Adrenal gland (tissue), 9 donors: ENCODE measurements at regions not wholly inside any gene's neighbourhood (a gene's known extent, or its start where the extent isn't known, plus 50 kb on each side); places are given as distances from the start of the nearest gene placed in this dataset.

Experiments
- DNase-seq, 7 donors: peaks; one replicate each; pipeline ENCODE4 v3.0.0-alpha.2; 2019 to 2020
- H3K27ac ChIP-seq, 5 donors: fragments of 200-600 bp; sonication (generic) in 4 of 5; 1 replicate in 3 of 5; 2 replicates in 2 of 5; pipeline versions ENCODE4 v1.5.1 to v1.8.0; 2016 to 2020; ENCODE audit warnings: mild to moderate bottlenecking in 1 of 5
- H3K27me3 ChIP-seq: fragments of 200-600 bp; 2 replicates; pipeline ENCODE4 v1.8.0; 2021
- H3K36me3 ChIP-seq, 2 donors: fragments of 200-600 bp; replicated peaks in 1 of 2; 1 replicate in 1 of 2; 2 replicates in 1 of 2; pipeline versions ENCODE4 v1.5.1 to v1.8.0; 2018 to 2022
- H3K4me1 ChIP-seq, 2 donors: fragments of 200-600 bp; replicated peaks in 1 of 2; 1 replicate in 1 of 2; 2 replicates in 1 of 2; pipeline versions ENCODE4 v1.5.1 to v1.8.0; 2018 to 2021
- H3K4me3 ChIP-seq, 4 donors: fragments of 200-600 bp; sonication (generic) in 3 of 4; one replicate each; pipeline ENCODE4 v1.5.1; 2016 to 2018
- H3K9me3 ChIP-seq, 3 donors: fragments of 200-600 bp; sonication (generic) in 1 of 3; replicated peaks in 1 of 3; 1 replicate in 2 of 3; 2 replicates in 1 of 3; pipeline versions ENCODE4 v1.5.1 to v1.8.0; 2016 to 2021
- CTCF ChIP-seq, 6 experiments: fragments of 450-650 bp in 4 of 6; fragments of 200-600 bp in 2 of 6; sonication (generic) in 1 of 6; IDR thresholded peaks; 1 replicate in 5 of 6; 2 replicates in 1 of 6; pipeline versions ENCODE4 v1.5.1 to v1.8.0; 2016 to 2021; ENCODE audit warnings: antibody characterized with exemption in 6 of 6, mild to moderate bottlenecking in 2 of 6, moderate library complexity in 1 of 6
- POLR2A ChIP-seq, 2 donors: fragments of 450-650 bp; IDR thresholded peaks; one replicate each; pipeline ENCODE4 v1.6.1; 2017; ENCODE audit warnings: antibody characterized with exemption in 2 of 2, mild to moderate bottlenecking in 2 of 2, moderate library complexity in 1 of 2
- WGBS, 4 donors: extraction: QIAGEN DNeasy Blood & Tissue Kit in 2 of 4; methylation state at CpG; one replicate each; pipeline versions ENCODE4 v1.1.5 to v1.1.7; 2013 to 2017; 5-methylcytosine and 5-hydroxymethylcytosine counted together
- intact Hi-C, 2 donors: fragments of 100-400 bp; cut with DNase I; formaldehyde crosslinking; loops; one replicate each; pipeline versions ENCODE4 v1.14.1 to v1.15.0; 2022 to 2023
- donor health status: healthy with polysubstance abuse.
- donor health status: Bipolar disorder and iron deficiency.
- donor health status: DM: yes; HTN: yes; CAD: no.
- donor health status: DM: no; HTN: no; CAD: no.
- donor health status: DM: no; HTN: no; CAD: no.

GRCh38 chr2:125961739-125962138 lies 694.2 kb upstream of the GYPC start:
- no peaks in the 10 kb centered on the region for H3K4me1 ChIP-seq
- H3K9me3 ChIP-seq, result no peaks in the 10 kb centered on the region
- no peak for DNase-seq
- 57 to 80% (median 64%) methylated on average over 1 of the region's 1 CpG for WGBS, 4 donors
- no peaks in the 10 kb centered on the region for H3K36me3 ChIP-seq
- H3K27ac ChIP-seq, result no peak overlapping the region
- no peak overlapping the region for H3K4me3 ChIP-seq
- intact Hi-C loops, result no loop called here
- TF ChIP-seq CTCF (IDR thresholded peaks at IDR 0.05), result no peak
- no peak for TF ChIP-seq POLR2A (IDR thresholded peaks at IDR 0.05)
- H3K27me3 ChIP-seq, result no peaks in the 10 kb centered on the region

GRCh38 chr2:125979886-125980285 lies 676.1 kb upstream of the GYPC start:
- Histone ChIP-seq H3K27ac (no peak overlapping the region), H3K4me1 (no peaks in the 10 kb centered on the region), H3K36me3 (no peaks in the 10 kb centered on the region), H3K4me3 (no peak overlapping the region), H3K27me3 (no peaks in the 10 kb centered on the region), H3K9me3 (no peaks in the 10 kb centered on the region)
- intact Hi-C loops, result no loop called here
- WGBS, 4 donors, result 30 to 42% (median 32%) methylated on average over 2 of the region's 2 CpGs
- DNase-seq, result no peak
- TF ChIP-seq CTCF (IDR thresholded peaks at IDR 0.05) (no peak), POLR2A (IDR thresholded peaks at IDR 0.05) (no peak)

GRCh38 chr2:125983364-125983763 lies 672.6 kb upstream of the GYPC start:
- Histone ChIP-seq H3K27me3 (no peaks in the 10 kb centered on the region), H3K4me3 (no peak overlapping the region), H3K27ac (no peak overlapping the region), H3K9me3 (no peaks in the 10 kb centered on the region), H3K36me3 (no peaks in the 10 kb centered on the region), H3K4me1 (no peaks in the 10 kb centered on the region)
- no peak for TF ChIP-seq CTCF (IDR thresholded peaks at IDR 0.05)
- no peak for TF ChIP-seq POLR2A (IDR thresholded peaks at IDR 0.05)
- WGBS, 4 donors, result 45 to 60% (median 53%) methylated on average over 5 of the region's 5 CpGs
- intact Hi-C loops, result no loop called here
- DNase-seq, result no peak

- Histone ChIP-seq H3K27ac (no peak overlapping the region), H3K4me3 (no peak overlapping the region), H3K4me1 (no peaks in the 10 kb centered on the region), H3K27me3 (no peaks in the 10 kb centered on the region), H3K9me3 (no peaks in the 10 kb centered on the region), H3K36me3 (no peaks in the 10 kb centered on the region)
- TF ChIP-seq POLR2A (IDR thresholded peaks at IDR 0.05) (no peak), CTCF (IDR thresholded peaks at IDR 0.05) (no peak)
- intact Hi-C loops, result no loop called here
- no peak for DNase-seq
Measured at GRCh38 chr2:126029316-126029715, 626.6 kb upstream of the GYPC start.
